GM12875 (cell line): ENCODE measurements at regions not wholly inside any gene's neighbourhood (a gene's known extent, or its start where the extent isn't known, plus 50 kb on each side); places are given as distances from the start of the nearest gene placed in this dataset.
A peak's percentile ranks its signal among the peaks of the same experiment; 100 is the strongest.

ENCODE experiments used
- H3K4me3 ChIP-seq: one replicate; pipeline ENCODE4 v1.5.1; 2011; ENCODE audit warnings: low read depth, low read length, control low read depth
- TF ChIP-seq, protein P1 (sequence below): IDR thresholded peaks from 2 replicates; pipeline ENCODE4 v1.5.1; 2011; ENCODE audit warnings: low read depth, mild to moderate bottlenecking, control low read depth, inconsistent platforms, low read length, moderate library complexity, borderline replicate concordance; ENCODE audit not compliant: insufficient read depth

DNA sequence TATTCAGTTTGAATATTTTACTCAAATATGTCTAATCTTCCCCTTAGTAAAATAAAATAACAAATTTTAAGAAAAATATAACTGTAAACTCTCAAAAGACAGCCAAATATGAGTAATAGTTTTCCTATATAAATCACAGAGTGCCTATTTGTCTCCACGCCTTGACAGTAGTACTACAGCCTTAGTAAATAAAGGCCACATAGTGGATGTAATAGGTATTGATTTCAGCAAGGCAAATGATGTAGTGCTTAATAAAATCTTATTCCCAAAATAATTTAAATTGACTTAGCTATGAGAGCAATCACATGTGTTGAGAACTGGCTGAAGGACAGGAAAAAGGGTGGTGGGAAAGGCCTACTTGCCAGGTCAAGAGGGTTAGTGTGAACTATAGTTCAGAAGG lies 747.2 kb downstream of the OLFM4 start:
- TF ChIP-seq, protein P1, sequence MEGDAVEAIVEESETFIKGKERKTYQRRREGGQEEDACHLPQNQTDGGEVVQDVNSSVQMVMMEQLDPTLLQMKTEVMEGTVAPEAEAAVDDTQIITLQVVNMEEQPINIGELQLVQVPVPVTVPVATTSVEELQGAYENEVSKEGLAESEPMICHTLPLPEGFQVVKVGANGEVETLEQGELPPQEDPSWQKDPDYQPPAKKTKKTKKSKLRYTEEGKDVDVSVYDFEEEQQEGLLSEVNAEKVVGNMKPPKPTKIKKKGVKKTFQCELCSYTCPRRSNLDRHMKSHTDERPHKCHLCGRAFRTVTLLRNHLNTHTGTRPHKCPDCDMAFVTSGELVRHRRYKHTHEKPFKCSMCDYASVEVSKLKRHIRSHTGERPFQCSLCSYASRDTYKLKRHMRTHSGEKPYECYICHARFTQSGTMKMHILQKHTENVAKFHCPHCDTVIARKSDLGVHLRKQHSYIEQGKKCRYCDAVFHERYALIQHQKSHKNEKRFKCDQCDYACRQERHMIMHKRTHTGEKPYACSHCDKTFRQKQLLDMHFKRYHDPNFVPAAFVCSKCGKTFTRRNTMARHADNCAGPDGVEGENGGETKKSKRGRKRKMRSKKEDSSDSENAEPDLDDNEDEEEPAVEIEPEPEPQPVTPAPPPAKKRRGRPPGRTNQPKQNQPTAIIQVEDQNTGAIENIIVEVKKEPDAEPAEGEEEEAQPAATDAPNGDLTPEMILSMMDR, result no peak
- H3K4me3 ChIP-seq, result no peak overlapping the region

DNA sequence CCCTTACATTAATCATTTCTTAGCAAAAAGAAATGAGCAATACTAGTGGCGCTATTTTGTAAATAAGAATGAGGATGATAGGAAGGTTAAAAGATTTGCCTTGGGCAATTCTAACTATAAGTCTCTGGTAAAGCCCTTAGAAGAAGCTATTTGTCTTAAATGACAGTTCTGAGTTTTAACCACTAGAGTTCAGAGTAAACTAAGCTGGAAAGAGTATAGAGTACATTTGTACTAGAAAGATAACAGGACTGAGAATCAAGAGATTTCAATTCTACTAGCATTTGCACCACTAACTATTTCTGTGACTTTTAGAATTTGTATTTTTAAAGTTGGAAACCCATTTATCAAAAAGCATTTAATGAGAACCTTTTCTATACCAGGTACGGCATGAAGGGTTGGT lies 750.3 kb downstream of the OLFM4 start:
- TF ChIP-seq, protein P1, result no peak
- no peak overlapping the region for H3K4me3 ChIP-seq

DNA sequence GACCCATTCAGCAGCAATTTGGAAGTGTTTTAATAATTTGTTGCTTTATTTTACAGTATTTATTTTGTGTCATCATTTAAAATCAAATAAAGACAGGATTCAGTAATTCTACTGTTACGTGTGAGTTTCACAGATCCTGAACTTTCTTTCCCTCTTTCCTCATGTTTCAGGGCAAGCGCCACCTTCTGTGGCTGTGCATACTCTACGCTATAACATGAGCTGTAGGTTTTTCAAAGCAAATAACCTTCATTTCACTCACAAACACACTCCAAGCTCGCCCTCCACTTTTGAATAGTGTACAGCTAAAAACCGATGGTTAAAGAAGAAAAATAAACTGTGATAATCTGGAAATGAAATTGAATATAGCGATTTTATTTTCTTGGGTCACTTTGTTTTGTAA lies 753.3 kb downstream of the OLFM4 start:
- TF ChIP-seq, protein P1, result no peak
- H3K4me3 ChIP-seq, result no peak overlapping the region

DNA sequence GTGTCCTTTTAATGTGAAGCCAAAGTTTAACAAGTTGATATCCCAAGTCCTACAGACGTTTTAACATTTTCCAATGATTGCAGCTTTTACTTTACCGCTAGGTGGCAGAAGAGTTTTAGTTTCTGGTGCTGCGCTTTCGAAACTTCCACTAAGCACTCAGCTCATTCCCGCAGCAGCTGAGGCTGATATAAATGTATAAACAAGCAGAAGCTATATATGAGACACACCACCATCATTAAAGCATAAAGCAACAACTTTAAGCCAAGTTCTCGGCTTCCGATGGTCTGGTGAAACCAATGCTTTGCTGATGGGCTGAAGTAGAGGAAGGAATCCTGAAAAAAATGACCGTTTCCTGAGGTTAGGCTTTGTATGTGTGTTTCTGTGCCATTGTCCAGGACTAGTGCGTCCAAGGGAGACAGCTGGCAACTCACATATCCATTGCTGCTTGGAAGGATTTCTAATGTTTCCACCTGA lies 753.9 kb downstream of the OLFM4 start:
- no peak overlapping the region for H3K4me3 ChIP-seq
- TF ChIP-seq, protein P1, result peak; percentile 55

DNA sequence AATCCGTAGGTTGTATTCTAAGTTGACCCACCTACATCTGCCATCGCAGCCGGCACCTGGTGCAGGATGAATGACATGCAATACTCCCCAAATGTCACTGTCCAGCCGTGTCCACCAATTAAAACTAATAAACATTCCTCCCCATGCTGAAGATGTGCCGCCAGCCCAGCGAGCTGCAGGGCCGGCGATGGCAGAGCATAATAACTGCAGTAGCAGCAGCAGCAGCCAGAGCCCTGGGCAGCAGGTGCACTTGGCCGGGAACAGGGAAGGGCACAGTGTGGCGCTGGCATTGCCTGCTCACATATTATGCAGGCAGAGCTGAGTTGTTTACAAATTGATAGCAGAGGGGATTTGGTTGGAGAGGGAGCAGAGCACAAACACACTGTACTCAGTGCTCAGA lies 754.9 kb downstream of the OLFM4 start:
- TF ChIP-seq, protein P1, result no peak
- no peak overlapping the region for H3K4me3 ChIP-seq

DNA sequence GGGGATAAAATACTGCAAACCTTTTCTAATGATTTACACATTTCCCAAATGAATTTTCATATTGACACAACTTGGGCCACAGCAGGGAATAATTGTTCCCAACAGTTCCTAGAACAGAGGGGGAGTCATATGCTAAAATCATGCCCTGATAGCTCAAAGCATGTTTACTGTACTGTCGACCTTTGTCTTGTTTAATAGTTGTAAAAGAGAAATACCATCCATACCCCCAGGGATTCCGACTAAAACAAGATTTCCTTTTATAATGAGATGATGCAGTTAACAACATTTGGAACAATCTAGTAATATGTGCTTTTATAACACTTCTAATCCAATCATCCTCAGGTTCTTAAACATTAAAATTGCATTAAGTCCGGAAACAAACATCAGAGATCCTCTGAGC lies 759.7 kb downstream of the OLFM4 start:
- TF ChIP-seq, protein P1, result no peak
- no peak overlapping the region for H3K4me3 ChIP-seq

DNA sequence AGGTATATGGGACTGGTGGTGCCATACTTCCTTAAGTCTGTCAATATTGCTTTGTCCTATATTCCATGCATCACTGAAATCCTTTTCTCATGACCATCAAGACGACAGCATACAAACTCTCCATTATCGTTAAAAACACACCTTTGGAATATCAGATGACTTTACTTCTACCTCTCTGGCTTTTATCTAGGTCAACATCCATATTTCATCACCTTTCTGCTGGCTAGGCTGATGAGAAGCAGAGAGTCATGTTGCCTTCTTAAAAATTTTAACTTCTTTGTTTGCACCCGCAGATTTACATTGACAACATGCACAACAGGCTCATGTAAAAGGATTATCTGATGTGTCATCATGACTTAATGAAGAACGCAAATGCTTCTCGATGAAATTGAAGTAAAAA lies 771.4 kb downstream of the OLFM4 start:
- TF ChIP-seq, protein P1, result no peak
- no peak overlapping the region for H3K4me3 ChIP-seq
